HEK293 (cell line): ENCODE measurements at regions not wholly inside any gene's neighbourhood (a gene's known extent, or its start where the extent isn't known, plus 50 kb on each side); places are given as distances from the start of the nearest gene placed in this dataset.

Source experiments
- CTCF ChIA-PET: fragments of 350-600 bp; formaldehyde crosslinking; extraction: SDS; loops from one replicate; lab custom pipeline; 2021; ENCODE audit warnings: antibody characterized with exemption; lab: Yijun Ruan, JAX
- POLR2A ChIA-PET: fragments of 300-600 bp; formaldehyde crosslinking; extraction: SDS; loops from one replicate; lab custom pipeline; 2020; ENCODE audit warnings: antibody characterized with exemption, inconsistent platforms; lab: Yijun Ruan, JAX
- H3K27ac ChIP-seq: fragments of 200-500 bp; sonication (Bioruptor generic); 2 replicates; pipeline ENCODE4 v1.5.1; 2014; ENCODE audit warnings: low read depth, low read length, control low read depth, inconsistent platforms; ENCODE audit errors: extremely low read depth
- H3K36me3 ChIP-seq, 2 experiments: fragments of 200-500 bp in 1 of 2; sonication (Bioruptor generic) in 1 of 2; 1 replicate in 1 of 2; 2 replicates in 1 of 2; pipeline ENCODE4 v1.5.1; 2014 to 2017; ENCODE audit warnings: inconsistent platforms in 2 of 2, low read length in 2 of 2; ENCODE audit not compliant: control insufficient read depth in 2 of 2, insufficient read depth in 1 of 2
- H3K4me1 ChIP-seq: fragments of 200-500 bp; sonication (Bioruptor generic); 2 replicates; pipeline ENCODE4 v1.5.1; 2014; ENCODE audit warnings: mild to moderate bottlenecking, low read length, inconsistent platforms; ENCODE audit not compliant: control insufficient read depth, insufficient read depth
- H3K4me3 ChIP-seq: 2 replicates; pipeline ENCODE4 v1.5.1; 2011; ENCODE audit warnings: low read depth, mild to moderate bottlenecking, control low read depth, low read length, moderate library complexity
- H3K9me3 ChIP-seq: fragments of 200-500 bp; sonication (Bioruptor generic); 2 replicates; pipeline ENCODE4 v1.5.1; 2014; ENCODE audit warnings: low read depth, low read length, inconsistent platforms; ENCODE audit not compliant: control insufficient read depth, insufficient read depth
- ATF2 ChIP-seq: fragments of 450-650 bp; formaldehyde crosslinking; IDR thresholded peaks from 2 replicates; pipeline ENCODE4 v1.5.1; 2016; ENCODE audit warnings: missing biosample characterization, missing genetic modification characterization, low read depth
- GLI2 ChIP-seq: fragments of 450-650 bp; formaldehyde crosslinking; IDR thresholded peaks from 2 replicates; pipeline ENCODE4; 2017; ENCODE audit warnings: missing biosample characterization, missing genetic modification characterization, low read depth, borderline replicate concordance
- MZF1 ChIP-seq: fragments of 450-650 bp; formaldehyde crosslinking; IDR thresholded peaks from 2 replicates; pipeline ENCODE4 v1.5.1; 2017; ENCODE audit warnings: missing biosample characterization, missing genetic modification characterization, borderline replicate concordance
- PRDM1 ChIP-seq: fragments of 450-650 bp; formaldehyde crosslinking; IDR thresholded peaks from 2 replicates; pipeline ENCODE4; 2016; ENCODE audit warnings: missing biosample characterization, missing genetic modification characterization
- ZBTB11 ChIP-seq: fragments of 450-650 bp; formaldehyde crosslinking; conservative IDR thresholded peaks from 2 replicates; pipeline ENCODE4 v1.5.1; 2016; ENCODE audit warnings: low read depth, missing biosample characterization, missing genetic modification characterization
- ZNF155 ChIP-seq: fragments of 450-650 bp; formaldehyde crosslinking; IDR thresholded peaks from 2 replicates; pipeline ENCODE4 v1.5.1; 2016; ENCODE audit warnings: missing biosample characterization, missing genetic modification characterization
- ZNF184 ChIP-seq: fragments of 450-650 bp; IDR thresholded peaks from 2 replicates; pipeline ENCODE4 v1.5.1; 2018; ENCODE audit warnings: missing biosample characterization, mild to moderate bottlenecking, missing genetic modification characterization
- ZNF707 ChIP-seq: fragments of 450-650 bp; formaldehyde crosslinking; IDR thresholded peaks from 2 replicates; pipeline ENCODE4 v1.5.1; 2016; ENCODE audit warnings: missing biosample characterization, missing genetic modification characterization
- ZNF76 ChIP-seq: fragments of 450-650 bp; formaldehyde crosslinking; IDR thresholded peaks from 2 replicates; pipeline ENCODE4; 2016; ENCODE audit warnings: low read depth, missing biosample characterization, missing genetic modification characterization, borderline replicate concordance
- ZSCAN5A ChIP-seq: fragments of 450-650 bp; formaldehyde crosslinking; IDR thresholded peaks from 2 replicates; pipeline ENCODE4 v1.5.1; 2016; ENCODE audit warnings: missing biosample characterization, missing genetic modification characterization
- TF ChIP-seq, protein P1 (sequence below): fragments of 450-650 bp; formaldehyde crosslinking; IDR thresholded peaks from 2 replicates; pipeline ENCODE4 v1.5.1; 2016; ENCODE audit warnings: missing biosample characterization, missing genetic modification characterization
- TF ChIP-seq, protein P2 (sequence below): fragments of 450-650 bp; formaldehyde crosslinking; IDR thresholded peaks from 2 replicates; pipeline ENCODE4 v1.5.1; 2016; ENCODE audit warnings: missing biosample characterization, missing genetic modification characterization
- TF ChIP-seq, protein P3 (sequence below): fragments of 450-650 bp; formaldehyde crosslinking; IDR thresholded peaks from 2 replicates; pipeline ENCODE4 v1.5.0; 2017; ENCODE audit warnings: missing biosample characterization, missing genetic modification characterization, borderline replicate concordance

DNA sequence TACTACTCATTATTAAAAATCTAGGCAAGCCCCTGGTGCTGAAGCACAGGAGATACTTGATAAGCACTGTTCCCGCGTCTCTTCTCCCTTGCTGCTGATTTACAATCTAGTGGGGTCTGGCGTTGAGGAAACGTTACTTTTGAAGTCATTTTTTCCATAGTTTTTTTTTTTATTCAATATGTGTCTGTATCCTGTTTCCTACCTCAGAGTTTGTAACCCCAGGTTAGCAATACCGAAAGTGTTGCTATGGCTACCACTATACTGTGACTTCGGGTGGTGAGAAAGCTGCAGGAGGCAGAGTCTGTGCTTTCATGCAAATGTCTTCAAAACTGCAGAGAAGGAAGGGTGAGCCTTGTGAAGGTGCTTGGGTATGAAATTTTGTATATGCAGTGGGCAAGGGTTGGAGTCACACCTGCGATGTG is 458.8 kb upstream of the GHITM start (continued):
- TF ChIP-seq ZSCAN5A: no peak
- TF ChIP-seq PRDM1 (tag by site-specific recombination): no peak
- TF ChIP-seq GLI2: no peak
- no peak for TF ChIP-seq ZBTB11 (tag by site-specific recombination)
- no peak for TF ChIP-seq ZNF707 (tag by site-specific recombination)
- TF ChIP-seq ZNF76 (tag by site-specific recombination): no peak
- no peak for TF ChIP-seq MZF1 (tag by site-specific recombination)
- TF ChIP-seq, protein P1, sequence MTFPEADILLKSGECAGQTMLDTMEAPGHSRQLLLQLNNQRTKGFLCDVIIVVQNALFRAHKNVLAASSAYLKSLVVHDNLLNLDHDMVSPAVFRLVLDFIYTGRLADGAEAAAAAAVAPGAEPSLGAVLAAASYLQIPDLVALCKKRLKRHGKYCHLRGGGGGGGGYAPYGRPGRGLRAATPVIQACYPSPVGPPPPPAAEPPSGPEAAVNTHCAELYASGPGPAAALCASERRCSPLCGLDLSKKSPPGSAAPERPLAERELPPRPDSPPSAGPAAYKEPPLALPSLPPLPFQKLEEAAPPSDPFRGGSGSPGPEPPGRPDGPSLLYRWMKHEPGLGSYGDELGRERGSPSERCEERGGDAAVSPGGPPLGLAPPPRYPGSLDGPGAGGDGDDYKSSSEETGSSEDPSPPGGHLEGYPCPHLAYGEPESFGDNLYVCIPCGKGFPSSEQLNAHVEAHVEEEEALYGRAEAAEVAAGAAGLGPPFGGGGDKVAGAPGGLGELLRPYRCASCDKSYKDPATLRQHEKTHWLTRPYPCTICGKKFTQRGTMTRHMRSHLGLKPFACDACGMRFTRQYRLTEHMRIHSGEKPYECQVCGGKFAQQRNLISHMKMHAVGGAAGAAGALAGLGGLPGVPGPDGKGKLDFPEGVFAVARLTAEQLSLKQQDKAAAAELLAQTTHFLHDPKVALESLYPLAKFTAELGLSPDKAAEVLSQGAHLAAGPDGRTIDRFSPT (tag by site-specific recombination): no peak
- no peak for TF ChIP-seq ZNF184 (tag by site-specific recombination)
- TF ChIP-seq, all 188 proteins: peak for 0

GRCh38 chr10:83682414-83682813 is 456.9 kb upstream of the GHITM start:
- no peaks in the 10 kb centered on the region for H3K9me3 ChIP-seq
- ChIA-PET CTCF (no interaction called here), POLR2A (no interaction called here)
- H3K36me3 ChIP-seq: no peaks in the 10 kb centered on the region
- no peak overlapping the region for H3K27ac ChIP-seq
- H3K4me1 ChIP-seq: no peaks in the 10 kb centered on the region
- TF ChIP-seq ATF2: no peak
- TF ChIP-seq, protein P2, sequence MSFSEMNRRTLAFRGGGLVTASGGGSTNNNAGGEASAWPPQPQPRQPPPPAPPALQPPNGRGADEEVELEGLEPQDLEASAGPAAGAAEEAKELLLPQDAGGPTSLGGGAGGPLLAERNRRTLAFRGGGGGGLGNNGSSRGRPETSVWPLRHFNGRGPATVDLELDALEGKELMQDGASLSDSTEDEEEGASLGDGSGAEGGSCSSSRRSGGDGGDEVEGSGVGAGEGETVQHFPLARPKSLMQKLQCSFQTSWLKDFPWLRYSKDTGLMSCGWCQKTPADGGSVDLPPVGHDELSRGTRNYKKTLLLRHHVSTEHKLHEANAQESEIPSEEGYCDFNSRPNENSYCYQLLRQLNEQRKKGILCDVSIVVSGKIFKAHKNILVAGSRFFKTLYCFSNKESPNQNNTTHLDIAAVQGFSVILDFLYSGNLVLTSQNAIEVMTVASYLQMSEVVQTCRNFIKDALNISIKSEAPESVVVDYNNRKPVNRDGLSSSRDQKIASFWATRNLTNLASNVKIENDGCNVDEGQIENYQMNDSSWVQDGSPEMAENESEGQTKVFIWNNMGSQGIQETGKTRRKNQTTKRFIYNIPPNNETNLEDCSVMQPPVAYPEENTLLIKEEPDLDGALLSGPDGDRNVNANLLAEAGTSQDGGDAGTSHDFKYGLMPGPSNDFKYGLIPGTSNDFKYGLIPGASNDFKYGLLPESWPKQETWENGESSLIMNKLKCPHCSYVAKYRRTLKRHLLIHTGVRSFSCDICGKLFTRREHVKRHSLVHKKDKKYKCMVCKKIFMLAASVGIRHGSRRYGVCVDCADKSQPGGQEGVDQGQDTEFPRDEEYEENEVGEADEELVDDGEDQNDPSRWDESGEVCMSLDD (tag by site-specific recombination): no peak
- no peak for TF ChIP-seq ZNF155 (tag by site-specific recombination)
- TF ChIP-seq, protein P3, sequence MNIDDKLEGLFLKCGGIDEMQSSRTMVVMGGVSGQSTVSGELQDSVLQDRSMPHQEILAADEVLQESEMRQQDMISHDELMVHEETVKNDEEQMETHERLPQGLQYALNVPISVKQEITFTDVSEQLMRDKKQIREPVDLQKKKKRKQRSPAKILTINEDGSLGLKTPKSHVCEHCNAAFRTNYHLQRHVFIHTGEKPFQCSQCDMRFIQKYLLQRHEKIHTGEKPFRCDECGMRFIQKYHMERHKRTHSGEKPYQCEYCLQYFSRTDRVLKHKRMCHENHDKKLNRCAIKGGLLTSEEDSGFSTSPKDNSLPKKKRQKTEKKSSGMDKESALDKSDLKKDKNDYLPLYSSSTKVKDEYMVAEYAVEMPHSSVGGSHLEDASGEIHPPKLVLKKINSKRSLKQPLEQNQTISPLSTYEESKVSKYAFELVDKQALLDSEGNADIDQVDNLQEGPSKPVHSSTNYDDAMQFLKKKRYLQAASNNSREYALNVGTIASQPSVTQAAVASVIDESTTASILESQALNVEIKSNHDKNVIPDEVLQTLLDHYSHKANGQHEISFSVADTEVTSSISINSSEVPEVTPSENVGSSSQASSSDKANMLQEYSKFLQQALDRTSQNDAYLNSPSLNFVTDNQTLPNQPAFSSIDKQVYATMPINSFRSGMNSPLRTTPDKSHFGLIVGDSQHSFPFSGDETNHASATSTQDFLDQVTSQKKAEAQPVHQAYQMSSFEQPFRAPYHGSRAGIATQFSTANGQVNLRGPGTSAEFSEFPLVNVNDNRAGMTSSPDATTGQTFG (tag by site-specific recombination): no peak
- H3K4me3 ChIP-seq: no peak overlapping the region
